ENCODE measurements at regions not wholly inside any gene's neighbourhood (a gene's known extent, or its start where the extent isn't known, plus 50 kb on each side); places are given as distances from the start of the nearest gene placed in this dataset.
A peak's percentile ranks its signal among the peaks of the same experiment; 100 is the strongest.
"Not testable (repeated sequence)": the region's sequence is repeated elsewhere in the genome, so short reads cannot be mapped to it uniquely, and the experiment has no call there.

GRCh38 chr2:67572721-67573435, 175.7 kb downstream of the ETAA1 start:
- H3K27me3 ChIP-seq (replicated peaks; ENCODE audit: control insufficient read depth, insufficient read depth, low read length) = no peaks in the 10 kb centered on the region
- no peak overlapping the region for H3K4me3 ChIP-seq (ENCODE audit: low read length)
- peaks cover 22% of the 10 kb centered on the region for H3K4me1 ChIP-seq (ENCODE audit: control insufficient read depth, insufficient read depth, low read length)
- DNase-seq (ENCODE audit: low read depth) = peak; percentile 34
- no peaks in the 10 kb centered on the region for H3K36me3 ChIP-seq (ENCODE audit: control insufficient read depth, insufficient read depth, low read length, severe bottlenecking)
- peaks cover 5% of the 10 kb centered on the region for H3K9me3 ChIP-seq (ENCODE audit: control insufficient read depth, low read length)
- H3K9ac ChIP-seq (ENCODE audit: low read length) = no peak overlapping the region

- H3K9ac ChIP-seq (ENCODE audit: low read length) = no peak overlapping the region
- H3K27me3 ChIP-seq (replicated peaks; ENCODE audit: control insufficient read depth, insufficient read depth, low read length) = no peaks in the 10 kb centered on the region
- H3K4me1 ChIP-seq (ENCODE audit: control insufficient read depth, insufficient read depth, low read length) = peaks cover 22% of the 10 kb centered on the region
- peak overlapping the region; percentile 8 for H3K4me3 ChIP-seq (ENCODE audit: low read length)
- DNase-seq (ENCODE audit: low read depth) = peak; percentile 33
- H3K36me3 ChIP-seq (ENCODE audit: control insufficient read depth, insufficient read depth, low read length, severe bottlenecking) = no peaks in the 10 kb centered on the region
- H3K9me3 ChIP-seq (ENCODE audit: control insufficient read depth, low read length) = peaks cover 5% of the 10 kb centered on the region
Measured at GRCh38 chr2:67574230-67574629, 177.1 kb downstream of the ETAA1 start.

GRCh38 chr2:67576226-67576625, 179.1 kb downstream of the ETAA1 start:
- Histone ChIP-seq H3K9ac (ENCODE audit: low read length) (no peak overlapping the region), H3K36me3 (ENCODE audit: control insufficient read depth, insufficient read depth, low read length, severe bottlenecking) (no peaks in the 10 kb centered on the region), H3K9me3 (ENCODE audit: control insufficient read depth, low read length) (peaks cover 2% of the 10 kb centered on the region), H3K4me3 (ENCODE audit: low read length) (no peak overlapping the region), H3K27me3 (replicated peaks; ENCODE audit: control insufficient read depth, insufficient read depth, low read length) (no peaks in the 10 kb centered on the region), H3K4me1 (ENCODE audit: control insufficient read depth, insufficient read depth, low read length) (peaks cover 22% of the 10 kb centered on the region)
- DNase-seq (ENCODE audit: low read depth) = no peak

- Histone ChIP-seq H3K4me1 (ENCODE audit: control insufficient read depth, insufficient read depth, low read length) (peaks cover 22% of the 10 kb centered on the region), H3K9me3 (ENCODE audit: control insufficient read depth, low read length) (peaks cover 2% of the 10 kb centered on the region), H3K4me3 (ENCODE audit: low read length) (no peak overlapping the region), H3K36me3 (ENCODE audit: control insufficient read depth, insufficient read depth, low read length, severe bottlenecking) (no peaks in the 10 kb centered on the region), H3K27me3 (replicated peaks; ENCODE audit: control insufficient read depth, insufficient read depth, low read length) (no peaks in the 10 kb centered on the region), H3K9ac (ENCODE audit: low read length) (no peak overlapping the region)
- DNase-seq (ENCODE audit: low read depth) = no peak
Measured at GRCh38 chr2:67576991-67577390, 179.9 kb downstream of the ETAA1 start.

DNA sequence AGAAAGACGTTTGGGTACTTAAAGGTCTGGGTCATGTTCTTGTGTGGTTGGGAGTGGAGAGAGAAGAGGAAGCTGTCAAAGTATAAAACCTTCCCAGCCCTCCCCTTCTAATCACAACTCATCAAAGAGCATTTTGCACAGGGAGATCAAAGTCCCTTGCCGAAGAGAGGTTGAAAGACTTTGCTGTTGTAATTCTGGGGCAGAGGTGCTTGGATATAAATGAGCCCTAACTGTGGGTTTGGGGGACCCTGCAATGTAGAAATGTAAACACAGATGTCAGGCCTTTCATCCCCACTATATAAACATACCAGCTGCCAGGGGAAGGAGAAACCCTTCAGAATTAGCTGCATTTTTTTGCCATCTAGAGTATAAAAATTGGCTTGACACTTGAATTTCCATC, 182.1 kb downstream of the ETAA1 start:
- Histone ChIP-seq H3K4me1 (ENCODE audit: control insufficient read depth, insufficient read depth, low read length) (peaks cover 9% of the 10 kb centered on the region), H3K36me3 (ENCODE audit: control insufficient read depth, insufficient read depth, low read length, severe bottlenecking) (no peaks in the 10 kb centered on the region), H3K4me3 (ENCODE audit: low read length) (no peak overlapping the region), H3K27me3 (replicated peaks; ENCODE audit: control insufficient read depth, insufficient read depth, low read length) (no peaks in the 10 kb centered on the region), H3K9ac (ENCODE audit: low read length) (no peak overlapping the region), H3K9me3 (ENCODE audit: control insufficient read depth, low read length) (peaks cover 22% of the 10 kb centered on the region)
- no peak for DNase-seq (ENCODE audit: low read depth)

DNA sequence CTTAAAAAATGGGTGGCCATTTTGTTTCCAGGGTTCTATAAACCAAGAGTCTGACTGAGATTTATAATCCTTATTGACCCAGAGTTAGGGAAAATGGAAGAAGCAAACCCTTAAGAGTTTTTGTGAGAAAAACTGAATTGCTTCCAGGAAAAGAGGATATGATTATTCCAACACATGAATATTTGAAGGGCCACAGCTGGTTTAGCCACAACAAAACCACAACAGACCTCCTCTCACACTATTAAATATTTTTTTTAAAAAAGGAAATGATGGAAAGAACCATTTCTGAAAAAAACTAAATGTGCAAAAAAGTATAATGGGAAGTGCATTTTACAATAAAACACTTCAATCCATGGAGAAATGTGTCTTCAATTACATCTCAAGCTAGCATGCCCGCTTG, 182.7 kb downstream of the ETAA1 start:
- Histone ChIP-seq H3K9ac (ENCODE audit: low read length) (no peak overlapping the region), H3K36me3 (ENCODE audit: control insufficient read depth, insufficient read depth, low read length, severe bottlenecking) (no peaks in the 10 kb centered on the region), H3K9me3 (ENCODE audit: control insufficient read depth, low read length) (peaks cover 28% of the 10 kb centered on the region), H3K4me1 (ENCODE audit: control insufficient read depth, insufficient read depth, low read length) (peaks cover 5% of the 10 kb centered on the region), H3K4me3 (ENCODE audit: low read length) (no peak overlapping the region), H3K27me3 (replicated peaks; ENCODE audit: control insufficient read depth, insufficient read depth, low read length) (no peaks in the 10 kb centered on the region)
- no peak for DNase-seq (ENCODE audit: low read depth)

GRCh38 chr2:67581751-67582150, 184.6 kb downstream of the ETAA1 start:
- no peak for DNase-seq (ENCODE audit: low read depth)
- H3K9ac ChIP-seq (ENCODE audit: low read length) = no peak overlapping the region
- H3K4me1 ChIP-seq (ENCODE audit: control insufficient read depth, insufficient read depth, low read length) = peaks cover under 1% of the 10 kb centered on the region
- H3K4me3 ChIP-seq (ENCODE audit: low read length) = no peak overlapping the region
- H3K27me3 ChIP-seq (replicated peaks; ENCODE audit: control insufficient read depth, insufficient read depth, low read length) = no peaks in the 10 kb centered on the region
- H3K9me3 ChIP-seq (ENCODE audit: control insufficient read depth, low read length) = peaks cover 48% of the 10 kb centered on the region
- no peaks in the 10 kb centered on the region for H3K36me3 ChIP-seq (ENCODE audit: control insufficient read depth, insufficient read depth, low read length, severe bottlenecking)

DNA sequence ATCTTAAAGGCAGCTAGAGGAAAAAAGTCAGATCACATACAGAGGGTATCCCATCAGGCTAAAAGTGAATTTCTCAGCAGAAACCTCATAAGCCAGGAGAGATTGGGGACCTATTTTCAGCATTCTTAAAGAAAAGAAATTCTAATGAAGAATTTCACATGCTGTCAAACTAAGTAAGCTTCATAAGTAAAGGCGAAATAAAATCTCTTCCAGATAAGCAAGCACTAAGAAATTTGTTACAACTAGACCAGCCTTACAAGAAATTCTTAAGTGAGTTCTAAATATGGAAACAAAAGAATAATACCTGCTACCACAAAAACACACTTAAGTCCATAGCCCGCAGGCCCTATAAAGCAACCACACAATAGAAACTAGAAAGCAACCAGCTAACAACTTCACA, 186.1 kb downstream of the ETAA1 start:
- DNase-seq (ENCODE audit: low read depth) = no peak
- no peaks in the 10 kb centered on the region for H3K4me1 ChIP-seq (ENCODE audit: control insufficient read depth, insufficient read depth, low read length)
- H3K4me3 ChIP-seq (ENCODE audit: low read length) = peak overlapping the region; percentile 27
- no peaks in the 10 kb centered on the region for H3K36me3 ChIP-seq (ENCODE audit: control insufficient read depth, insufficient read depth, low read length, severe bottlenecking)
- no peaks in the 10 kb centered on the region for H3K27me3 ChIP-seq (replicated peaks; ENCODE audit: control insufficient read depth, insufficient read depth, low read length)
- no peak overlapping the region for H3K9ac ChIP-seq (ENCODE audit: low read length)
- H3K9me3 ChIP-seq (ENCODE audit: control insufficient read depth, low read length) = peaks cover 62% of the 10 kb centered on the region

DNA sequence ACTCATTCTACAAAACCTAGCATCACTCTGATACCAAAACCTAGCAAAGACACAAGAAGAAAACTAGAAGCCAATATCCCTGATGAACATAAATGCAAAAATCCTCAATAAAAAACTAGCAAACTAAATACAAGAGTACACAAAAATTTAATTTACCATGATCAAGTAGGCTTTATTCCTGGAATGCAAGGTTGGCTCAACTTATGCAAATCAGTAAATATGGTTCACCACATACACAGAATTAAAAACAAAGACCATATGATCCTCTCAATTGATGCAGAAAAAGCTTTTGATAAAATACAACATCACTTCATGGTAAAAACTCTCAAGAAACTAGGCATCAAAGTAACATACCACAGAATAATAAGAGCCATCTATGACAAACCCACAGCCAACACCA, 188.3 kb downstream of the ETAA1 start:
- peaks cover 63% of the 10 kb centered on the region for H3K9me3 ChIP-seq (ENCODE audit: control insufficient read depth, low read length)

DNA sequence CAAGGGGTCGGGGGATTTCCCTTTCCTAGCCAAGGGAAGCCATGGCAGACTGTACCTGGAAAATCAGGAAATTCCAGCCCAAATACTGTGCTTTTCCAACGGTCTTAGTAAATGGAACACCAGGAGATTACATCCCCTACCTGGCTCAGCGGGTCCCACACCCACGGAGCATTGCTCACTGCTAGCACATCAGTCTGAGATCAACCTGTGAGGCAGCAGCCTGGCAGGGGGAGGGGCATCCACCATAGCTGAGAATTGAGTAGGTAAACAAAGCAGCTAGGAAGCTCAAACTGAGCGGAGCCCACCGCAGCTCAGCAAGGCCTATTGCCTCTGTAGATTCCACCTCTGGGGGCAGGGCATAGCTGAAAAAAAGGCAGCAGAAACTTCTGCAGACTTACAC, 192.0 kb downstream of the ETAA1 start:
- not testable (repeated sequence) for H3K4me3 ChIP-seq (ENCODE audit: low read length); H3K27me3 ChIP-seq (replicated peaks; ENCODE audit: control insufficient read depth, insufficient read depth, low read length); DNase-seq (ENCODE audit: low read depth); H3K36me3 ChIP-seq (ENCODE audit: control insufficient read depth, insufficient read depth, low read length, severe bottlenecking); H3K4me1 ChIP-seq (ENCODE audit: control insufficient read depth, insufficient read depth, low read length); H3K9ac ChIP-seq (ENCODE audit: low read length)
- H3K9me3 ChIP-seq (ENCODE audit: control insufficient read depth, low read length) = peaks cover 45% of the 10 kb centered on the region

More for the DNA sequence above, 188.3 kb downstream of the ETAA1 start:
- no peaks in the 10 kb centered on the region for H3K27me3 ChIP-seq (replicated peaks; ENCODE audit: control insufficient read depth, insufficient read depth, low read length)
- no peak for DNase-seq (ENCODE audit: low read depth)
- H3K9ac ChIP-seq (ENCODE audit: low read length) = no peak overlapping the region
- H3K36me3 ChIP-seq (ENCODE audit: control insufficient read depth, insufficient read depth, low read length, severe bottlenecking) = no peaks in the 10 kb centered on the region
- H3K4me1 ChIP-seq (ENCODE audit: control insufficient read depth, insufficient read depth, low read length) = no peaks in the 10 kb centered on the region
- no peak overlapping the region for H3K4me3 ChIP-seq (ENCODE audit: low read length)

- H3K27me3 ChIP-seq (replicated peaks; ENCODE audit: control insufficient read depth, insufficient read depth, low read length) = not testable (repeated sequence)
Measured at GRCh38 chr2:67594522-67594921, 197.4 kb downstream of the ETAA1 start.

GRCh38 chr2:67596871-67597270, 199.7 kb downstream of the ETAA1 start:
- H3K4me3 ChIP-seq (ENCODE audit: low read length) = no peak overlapping the region
- peaks cover 9% of the 10 kb centered on the region for H3K9me3 ChIP-seq (ENCODE audit: control insufficient read depth, low read length)
- H3K4me1 ChIP-seq (ENCODE audit: control insufficient read depth, insufficient read depth, low read length) = peaks cover 3% of the 10 kb centered on the region
- no peak for DNase-seq (ENCODE audit: low read depth)
- H3K9ac ChIP-seq (ENCODE audit: low read length) = no peak overlapping the region
- H3K27me3 ChIP-seq (replicated peaks; ENCODE audit: control insufficient read depth, insufficient read depth, low read length) = no peaks in the 10 kb centered on the region
- H3K36me3 ChIP-seq (ENCODE audit: control insufficient read depth, insufficient read depth, low read length, severe bottlenecking) = no peaks in the 10 kb centered on the region

More at GRCh38 chr2:67594522-67594921, 197.4 kb downstream of the ETAA1 start:
- not testable (repeated sequence) for H3K4me1 ChIP-seq (ENCODE audit: control insufficient read depth, insufficient read depth, low read length); DNase-seq (ENCODE audit: low read depth); H3K9ac ChIP-seq (ENCODE audit: low read length); H3K9me3 ChIP-seq (ENCODE audit: control insufficient read depth, low read length); H3K4me3 ChIP-seq (ENCODE audit: low read length); H3K36me3 ChIP-seq (ENCODE audit: control insufficient read depth, insufficient read depth, low read length, severe bottlenecking)

Data from adipocyte (in vitro differentiated cells).